ENCODE measurements at regions not wholly inside any gene's neighbourhood (a gene's known extent, or its start where the extent isn't known, plus 50 kb on each side); places are given as distances from the start of the nearest gene placed in this dataset.

DNA sequence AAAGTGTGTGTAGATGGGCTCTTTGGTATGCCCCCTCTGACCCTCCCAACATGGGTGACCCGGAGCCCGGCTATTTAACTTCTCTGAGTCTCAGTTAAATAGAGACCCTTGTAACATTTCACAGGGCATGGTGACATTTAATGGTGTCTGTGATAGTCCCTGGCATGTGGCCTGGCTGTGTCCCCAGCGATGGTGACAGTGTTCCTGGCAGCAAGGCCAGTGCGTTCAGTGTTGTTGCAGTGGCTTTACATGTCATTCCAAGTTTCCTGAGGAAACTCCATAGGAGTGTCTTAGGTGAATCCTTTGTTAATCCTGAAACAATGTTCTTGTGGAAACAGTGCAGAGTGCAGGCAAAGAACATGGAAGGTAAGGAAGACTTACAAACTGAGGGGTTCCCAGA is 137.0 kb downstream of the RAMP3 start:
- TF ChIP-seq, protein P1, sequence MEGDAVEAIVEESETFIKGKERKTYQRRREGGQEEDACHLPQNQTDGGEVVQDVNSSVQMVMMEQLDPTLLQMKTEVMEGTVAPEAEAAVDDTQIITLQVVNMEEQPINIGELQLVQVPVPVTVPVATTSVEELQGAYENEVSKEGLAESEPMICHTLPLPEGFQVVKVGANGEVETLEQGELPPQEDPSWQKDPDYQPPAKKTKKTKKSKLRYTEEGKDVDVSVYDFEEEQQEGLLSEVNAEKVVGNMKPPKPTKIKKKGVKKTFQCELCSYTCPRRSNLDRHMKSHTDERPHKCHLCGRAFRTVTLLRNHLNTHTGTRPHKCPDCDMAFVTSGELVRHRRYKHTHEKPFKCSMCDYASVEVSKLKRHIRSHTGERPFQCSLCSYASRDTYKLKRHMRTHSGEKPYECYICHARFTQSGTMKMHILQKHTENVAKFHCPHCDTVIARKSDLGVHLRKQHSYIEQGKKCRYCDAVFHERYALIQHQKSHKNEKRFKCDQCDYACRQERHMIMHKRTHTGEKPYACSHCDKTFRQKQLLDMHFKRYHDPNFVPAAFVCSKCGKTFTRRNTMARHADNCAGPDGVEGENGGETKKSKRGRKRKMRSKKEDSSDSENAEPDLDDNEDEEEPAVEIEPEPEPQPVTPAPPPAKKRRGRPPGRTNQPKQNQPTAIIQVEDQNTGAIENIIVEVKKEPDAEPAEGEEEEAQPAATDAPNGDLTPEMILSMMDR (IDR thresholded peaks at IDR 0.05; ENCODE audit: poor library complexity), result no peak
- no peak for TF ChIP-seq EZH2phosphoT487 (IDR thresholded peaks at IDR 0.05; ENCODE audit: low read depth, severe bottlenecking, unreplicated experiment)

Data from hepatocyte (in vitro differentiated cells).